ENCODE measurements at regions not wholly inside any gene's neighbourhood (a gene's known extent, or its start where the extent isn't known, plus 50 kb on each side); places are given as distances from the start of the nearest gene placed in this dataset.

DNA sequence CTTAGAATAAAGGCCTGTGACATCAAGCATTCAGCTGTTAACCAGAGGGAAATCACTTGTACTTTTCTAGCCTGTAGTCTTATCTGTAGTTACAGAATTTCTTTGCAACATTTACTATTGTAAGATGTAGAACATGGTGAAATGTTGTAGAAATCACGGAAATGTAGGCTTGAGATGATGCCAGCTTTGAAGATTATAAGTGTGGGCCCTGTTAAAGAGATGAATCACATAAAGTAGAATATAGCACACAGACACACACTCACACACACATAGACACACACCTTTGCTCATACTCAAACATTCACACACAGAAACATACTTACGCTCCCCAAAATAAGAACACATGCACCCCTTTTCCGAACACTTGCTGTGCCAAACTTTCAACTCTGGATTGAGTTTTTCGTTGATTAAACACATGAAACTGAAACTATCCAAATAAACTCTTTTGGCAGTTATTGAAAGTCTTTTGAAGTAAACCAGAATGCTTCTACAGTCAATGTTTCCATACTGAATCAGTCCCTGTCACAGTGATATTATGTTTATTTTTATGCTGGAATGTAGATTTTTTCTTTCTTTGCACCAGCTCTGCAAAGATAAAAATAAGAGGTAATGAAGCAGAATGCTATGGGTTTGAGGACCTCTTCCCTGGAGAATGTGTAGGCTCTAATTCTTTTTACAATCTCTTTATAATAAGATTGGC is 230.3 kb upstream of the MEOX2 start:
- TF ChIP-seq, protein P1, sequence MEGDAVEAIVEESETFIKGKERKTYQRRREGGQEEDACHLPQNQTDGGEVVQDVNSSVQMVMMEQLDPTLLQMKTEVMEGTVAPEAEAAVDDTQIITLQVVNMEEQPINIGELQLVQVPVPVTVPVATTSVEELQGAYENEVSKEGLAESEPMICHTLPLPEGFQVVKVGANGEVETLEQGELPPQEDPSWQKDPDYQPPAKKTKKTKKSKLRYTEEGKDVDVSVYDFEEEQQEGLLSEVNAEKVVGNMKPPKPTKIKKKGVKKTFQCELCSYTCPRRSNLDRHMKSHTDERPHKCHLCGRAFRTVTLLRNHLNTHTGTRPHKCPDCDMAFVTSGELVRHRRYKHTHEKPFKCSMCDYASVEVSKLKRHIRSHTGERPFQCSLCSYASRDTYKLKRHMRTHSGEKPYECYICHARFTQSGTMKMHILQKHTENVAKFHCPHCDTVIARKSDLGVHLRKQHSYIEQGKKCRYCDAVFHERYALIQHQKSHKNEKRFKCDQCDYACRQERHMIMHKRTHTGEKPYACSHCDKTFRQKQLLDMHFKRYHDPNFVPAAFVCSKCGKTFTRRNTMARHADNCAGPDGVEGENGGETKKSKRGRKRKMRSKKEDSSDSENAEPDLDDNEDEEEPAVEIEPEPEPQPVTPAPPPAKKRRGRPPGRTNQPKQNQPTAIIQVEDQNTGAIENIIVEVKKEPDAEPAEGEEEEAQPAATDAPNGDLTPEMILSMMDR (conservative IDR thresholded peaks at IDR 0.05; ENCODE audit: low read depth, low read length): no peak
- TF ChIP-seq EZH2 (IDR thresholded peaks at IDR 0.05; ENCODE audit: borderline replicate concordance, low read depth, low read length, poor library complexity, severe bottlenecking): no peak

All from A673 (cell line).